ENCODE measurements at regions not wholly inside any gene's neighbourhood (a gene's known extent, or its start where the extent isn't known, plus 50 kb on each side); places are given as distances from the start of the nearest gene placed in this dataset.

GRCh38 chr10:131729938-131730660, 170.7 kb upstream of the PPP2R2D start:
- TF ChIP-seq EZH2phosphoT487 (IDR thresholded peaks at IDR 0.05; ENCODE audit: borderline replicate concordance, low read length), result no peak
- TF ChIP-seq CTCF (conservative IDR thresholded peaks at IDR 0.05; ENCODE audit: low read depth, low read length), result no peak
- no peak for TF ChIP-seq EZH2 (IDR thresholded peaks at IDR 0.05; ENCODE audit: low read length, unreplicated experiment)
- Histone ChIP-seq H2AFZ (ENCODE audit: low read length) (no peak overlapping the region), H3K79me2 (ENCODE audit: low read length) (no peaks in the 10 kb centered on the region), H3F3A (ENCODE audit: low read length, unreplicated experiment) (no peaks in the 10 kb centered on the region), H3K4me2 (ENCODE audit: low read length) (no peak overlapping the region), H3K9me2 (replicated peaks; ENCODE audit: low read length) (no peaks in the 10 kb centered on the region), H3K4me3 (ENCODE audit: low read length) (no peak overlapping the region), H4K20me1 (ENCODE audit: low read length) (no peaks in the 10 kb centered on the region), H3K4me1 (ENCODE audit: insufficient read depth, low read length) (no peaks in the 10 kb centered on the region), H3K9ac (ENCODE audit: low read length) (no peak overlapping the region), H3K36me3 (ENCODE audit: low read depth, low read length) (no peaks in the 10 kb centered on the region), H3K27ac (ENCODE audit: low read length) (no peak overlapping the region), H3K27me3 (ENCODE audit: low read length) (no peaks in the 10 kb centered on the region), H3K9me3 (ENCODE audit: low read length) (no peaks in the 10 kb centered on the region)
- DNase-seq, result no peak
- ATAC-seq, result no peak
- CTCF ChIA-PET, result no interaction called here
- BruUV-seq (replicated peaks), result no TSS peak
- POLR2A ChIA-PET (ENCODE audit: unreplicated experiment), result no interaction called here
- intact Hi-C loops (cut with micrococcal nuclease), result no loop called here

GRCh38 chr10:131730771-131731497, 169.9 kb upstream of the PPP2R2D start:
- TF ChIP-seq CTCF (conservative IDR thresholded peaks at IDR 0.05; ENCODE audit: low read depth, low read length) (no peak), EZH2 (IDR thresholded peaks at IDR 0.05; ENCODE audit: low read length, unreplicated experiment) (no peak), EZH2phosphoT487 (IDR thresholded peaks at IDR 0.05; ENCODE audit: borderline replicate concordance, low read length) (no peak)
- H3K79me2 ChIP-seq (ENCODE audit: low read length), result no peaks in the 10 kb centered on the region
- intact Hi-C loops (cut with micrococcal nuclease), result no loop called here
- H2AFZ ChIP-seq (ENCODE audit: low read length), result no peak overlapping the region
- H3K9me2 ChIP-seq (replicated peaks; ENCODE audit: low read length), result no peaks in the 10 kb centered on the region
- no peaks in the 10 kb centered on the region for H3K4me1 ChIP-seq (ENCODE audit: insufficient read depth, low read length)
- no peaks in the 10 kb centered on the region for H3K9me3 ChIP-seq (ENCODE audit: low read length)
- H3K36me3 ChIP-seq (ENCODE audit: low read depth, low read length), result no peaks in the 10 kb centered on the region
- ChIA-PET POLR2A (ENCODE audit: unreplicated experiment) (no interaction called here), CTCF (no interaction called here)
- no peak overlapping the region for H3K27ac ChIP-seq (ENCODE audit: low read length)
- H3K4me3 ChIP-seq (ENCODE audit: low read length), result no peak overlapping the region
- no peak overlapping the region for H3K4me2 ChIP-seq (ENCODE audit: low read length)
- no TSS peak for BruUV-seq (replicated peaks)
- H4K20me1 ChIP-seq (ENCODE audit: low read length), result no peaks in the 10 kb centered on the region
- no peak for ATAC-seq
- H3F3A ChIP-seq (ENCODE audit: low read length, unreplicated experiment), result no peaks in the 10 kb centered on the region
- H3K9ac ChIP-seq (ENCODE audit: low read length), result no peak overlapping the region
- no peak for DNase-seq
- H3K27me3 ChIP-seq (ENCODE audit: low read length), result no peaks in the 10 kb centered on the region
